ENCODE measurements at regions not wholly inside any gene's neighbourhood (a gene's known extent, or its start where the extent isn't known, plus 50 kb on each side); places are given as distances from the start of the nearest gene placed in this dataset.
"Not testable (repeated sequence)": the region's sequence is repeated elsewhere in the genome, so short reads cannot be mapped to it uniquely, and the experiment has no call there.

- intact Hi-C loops (cut with DNase I; ENCODE audit: low total_unique reads), result no loop called here
- no peak overlapping the region for H3K4me3 ChIP-seq
- H3K27me3 ChIP-seq, result no peaks in the 10 kb centered on the region
- no peaks in the 10 kb centered on the region for H3K36me3 ChIP-seq
- H3K4me1 ChIP-seq, result no peaks in the 10 kb centered on the region
- no peak for DNase-seq
- no peaks in the 10 kb centered on the region for H3K9me3 ChIP-seq
- H3K27ac ChIP-seq, result no peak overlapping the region
- no peak for TF ChIP-seq POLR2A (IDR thresholded peaks at IDR 0.05)
- TF ChIP-seq, protein P1, sequence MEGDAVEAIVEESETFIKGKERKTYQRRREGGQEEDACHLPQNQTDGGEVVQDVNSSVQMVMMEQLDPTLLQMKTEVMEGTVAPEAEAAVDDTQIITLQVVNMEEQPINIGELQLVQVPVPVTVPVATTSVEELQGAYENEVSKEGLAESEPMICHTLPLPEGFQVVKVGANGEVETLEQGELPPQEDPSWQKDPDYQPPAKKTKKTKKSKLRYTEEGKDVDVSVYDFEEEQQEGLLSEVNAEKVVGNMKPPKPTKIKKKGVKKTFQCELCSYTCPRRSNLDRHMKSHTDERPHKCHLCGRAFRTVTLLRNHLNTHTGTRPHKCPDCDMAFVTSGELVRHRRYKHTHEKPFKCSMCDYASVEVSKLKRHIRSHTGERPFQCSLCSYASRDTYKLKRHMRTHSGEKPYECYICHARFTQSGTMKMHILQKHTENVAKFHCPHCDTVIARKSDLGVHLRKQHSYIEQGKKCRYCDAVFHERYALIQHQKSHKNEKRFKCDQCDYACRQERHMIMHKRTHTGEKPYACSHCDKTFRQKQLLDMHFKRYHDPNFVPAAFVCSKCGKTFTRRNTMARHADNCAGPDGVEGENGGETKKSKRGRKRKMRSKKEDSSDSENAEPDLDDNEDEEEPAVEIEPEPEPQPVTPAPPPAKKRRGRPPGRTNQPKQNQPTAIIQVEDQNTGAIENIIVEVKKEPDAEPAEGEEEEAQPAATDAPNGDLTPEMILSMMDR (IDR thresholded peaks at IDR 0.05), result no peak
These were observed 391.4 kb upstream of the NDN start for GRCh38 chr15:24078310-24079029.

DNA sequence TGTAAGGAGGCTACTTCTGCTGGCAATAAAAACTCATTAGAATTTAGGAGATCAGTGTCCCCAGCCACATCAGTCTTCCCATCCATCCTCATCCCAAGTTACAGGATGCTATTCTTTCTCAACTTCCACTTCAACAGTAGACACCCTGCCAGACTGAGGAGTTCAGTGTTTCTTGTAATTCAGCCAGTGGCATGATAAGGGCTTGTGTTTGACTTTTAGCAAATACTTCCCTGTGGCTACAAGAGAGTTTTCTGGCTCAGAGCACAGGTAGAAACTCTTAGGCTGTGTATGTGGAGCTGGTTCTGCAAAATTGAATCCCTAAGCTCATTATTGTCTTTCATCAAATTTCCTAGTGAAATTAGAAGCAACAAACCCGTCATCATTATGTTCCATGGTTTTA lies 401.8 kb upstream of the NDN start:
- H3K4me1 ChIP-seq; H3K36me3 ChIP-seq; H3K9me3 ChIP-seq; DNase-seq; H3K4me3 ChIP-seq; H3K27ac ChIP-seq; H3K27me3 ChIP-seq; intact Hi-C loops (cut with DNase I; ENCODE audit: low total_unique reads): not testable (repeated sequence)

GRCh38 chr15:24101503-24101902 lies 414.4 kb upstream of the NDN start:
- H3K9me3 ChIP-seq; H3K4me3 ChIP-seq; H3K36me3 ChIP-seq; H3K27ac ChIP-seq; intact Hi-C loops (cut with DNase I; ENCODE audit: low total_unique reads); H3K27me3 ChIP-seq; H3K4me1 ChIP-seq; DNase-seq: not testable (repeated sequence)

DNA sequence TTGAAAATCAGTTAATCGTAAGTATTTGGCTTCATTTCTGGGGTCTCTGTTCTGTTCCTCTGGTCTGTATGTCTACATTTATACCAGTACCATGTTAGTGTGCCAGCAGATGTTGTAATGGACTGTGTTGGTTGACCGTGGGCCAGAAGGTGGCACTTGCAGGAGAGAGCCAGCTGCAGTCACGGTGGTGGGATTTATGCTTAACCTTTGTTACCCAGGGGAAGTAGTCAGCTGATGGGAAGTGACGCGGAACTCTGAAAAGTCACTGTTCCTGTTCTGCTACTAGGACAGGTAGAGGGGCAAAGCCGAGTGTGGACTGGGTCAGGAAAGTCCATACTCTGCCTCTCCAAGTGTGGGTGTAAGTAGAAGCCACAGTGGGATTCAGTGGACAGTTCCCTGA lies 420.4 kb upstream of the NDN start:
- H3K4me1 ChIP-seq; intact Hi-C loops (cut with DNase I; ENCODE audit: low total_unique reads); H3K27me3 ChIP-seq; DNase-seq; H3K36me3 ChIP-seq; H3K27ac ChIP-seq; H3K4me3 ChIP-seq; H3K9me3 ChIP-seq: not testable (repeated sequence)

DNA sequence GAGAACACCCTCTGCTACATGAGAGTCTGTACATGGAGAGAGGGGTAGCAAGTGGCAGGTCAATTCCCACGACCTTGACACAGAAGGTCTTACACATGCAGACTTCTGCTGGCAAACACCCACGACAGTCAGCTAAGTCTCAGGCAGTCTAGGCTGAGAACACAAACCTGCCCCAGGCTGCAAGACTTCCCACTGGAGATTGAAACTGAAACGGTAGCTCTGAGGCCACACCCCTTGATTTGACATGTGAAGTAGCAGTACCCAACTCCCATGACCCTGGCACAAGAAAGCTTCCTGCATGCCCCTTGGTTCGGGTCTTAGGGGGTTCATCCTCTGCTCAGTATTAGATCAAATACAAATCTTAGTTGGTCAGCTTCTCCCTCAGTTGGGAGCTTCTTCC lies 420.8 kb upstream of the NDN start:
- H3K27me3 ChIP-seq; H3K36me3 ChIP-seq; intact Hi-C loops (cut with DNase I; ENCODE audit: low total_unique reads); DNase-seq; H3K9me3 ChIP-seq; H3K27ac ChIP-seq; H3K4me3 ChIP-seq; H3K4me1 ChIP-seq: not testable (repeated sequence)

DNA sequence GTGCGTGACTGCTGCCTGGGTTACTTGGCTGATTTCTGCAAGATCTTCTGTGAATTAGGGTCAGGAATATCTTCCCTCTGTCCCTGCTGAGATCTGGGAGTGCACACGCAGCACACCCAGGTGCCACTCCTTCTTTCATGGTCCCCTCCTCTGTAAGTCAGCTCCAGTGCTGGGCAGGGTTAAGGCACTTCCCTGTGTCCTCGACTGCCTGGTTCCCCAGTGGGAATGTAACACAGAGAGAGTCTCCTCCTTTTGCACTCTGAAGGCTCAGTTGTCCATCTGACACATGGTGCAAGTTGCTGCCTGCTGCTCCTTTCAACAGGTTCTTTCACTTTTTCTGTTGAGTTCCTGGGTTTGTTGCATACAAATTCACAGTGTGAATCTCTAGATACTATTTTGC lies 421.2 kb upstream of the NDN start:
- DNase-seq; H3K27me3 ChIP-seq; H3K4me1 ChIP-seq; intact Hi-C loops (cut with DNase I; ENCODE audit: low total_unique reads); H3K4me3 ChIP-seq; H3K27ac ChIP-seq; H3K36me3 ChIP-seq; H3K9me3 ChIP-seq: not testable (repeated sequence)

GRCh38 chr15:24139622-24140021 lies 452.5 kb upstream of the NDN start:
- H3K4me3 ChIP-seq; H3K4me1 ChIP-seq; H3K9me3 ChIP-seq; H3K27ac ChIP-seq; H3K36me3 ChIP-seq; intact Hi-C loops (cut with DNase I; ENCODE audit: low total_unique reads); DNase-seq; H3K27me3 ChIP-seq: not testable (repeated sequence)

DNA sequence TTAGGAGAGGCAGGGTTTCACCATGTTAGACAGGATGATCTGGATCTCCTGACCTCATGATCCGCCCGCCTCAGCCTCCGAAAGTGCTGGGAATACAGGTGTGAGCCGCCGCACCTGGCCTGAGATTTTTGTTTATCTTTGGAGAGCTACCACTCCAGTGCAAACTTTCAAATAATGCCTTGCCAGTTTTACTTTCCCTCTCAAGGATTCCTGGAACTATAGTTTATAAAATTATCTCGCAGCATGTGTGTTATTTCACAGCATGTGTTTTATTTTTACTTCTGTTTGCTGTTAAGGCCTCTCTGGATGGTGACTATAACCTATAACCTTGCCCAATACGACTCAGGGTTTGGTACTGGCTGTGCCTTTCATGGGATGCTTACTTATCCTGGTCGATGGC lies 458.0 kb upstream of the NDN start:
- DNase-seq; H3K27ac ChIP-seq; H3K4me1 ChIP-seq; H3K27me3 ChIP-seq; H3K4me3 ChIP-seq; H3K9me3 ChIP-seq; H3K36me3 ChIP-seq; intact Hi-C loops (cut with DNase I; ENCODE audit: low total_unique reads): not testable (repeated sequence)

DNA sequence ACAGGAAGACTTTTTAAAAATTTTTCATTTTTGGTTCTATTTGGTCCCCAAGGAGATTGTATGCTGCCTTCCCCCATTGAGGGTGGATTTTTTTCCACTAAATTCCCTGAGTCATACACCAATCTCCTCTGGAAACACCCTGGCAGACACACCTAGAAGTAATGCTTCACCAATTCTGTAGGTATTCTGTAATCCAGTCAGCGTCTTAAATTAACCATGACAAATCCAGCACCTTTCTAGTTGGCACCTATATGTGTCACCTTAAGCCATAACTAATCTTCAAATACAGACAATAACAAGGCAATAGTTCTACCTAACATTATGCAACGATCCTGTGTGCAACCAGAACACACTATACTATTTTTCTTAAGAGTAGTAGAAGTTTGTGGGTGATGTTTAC lies 459.1 kb upstream of the NDN start:
- Histone ChIP-seq H3K36me3 (no peaks in the 10 kb centered on the region), H3K27ac (no peak overlapping the region), H3K9me3 (no peaks in the 10 kb centered on the region), H3K4me1 (no peaks in the 10 kb centered on the region), H3K4me3 (no peak overlapping the region), H3K27me3 (no peaks in the 10 kb centered on the region)
- intact Hi-C loops (cut with DNase I; ENCODE audit: low total_unique reads), result no loop called here
- TF ChIP-seq POLR2A (IDR thresholded peaks at IDR 0.05), result no peak
- TF ChIP-seq, protein P1 (IDR thresholded peaks at IDR 0.05), result no peak
- DNase-seq, result no peak

Data from uterus (tissue), 3 donors.